ENCODE measurements at regions not wholly inside any gene's neighbourhood (a gene's known extent, or its start where the extent isn't known, plus 50 kb on each side); places are given as distances from the start of the nearest gene placed in this dataset.
"Not testable (repeated sequence)": the region's sequence is repeated elsewhere in the genome, so short reads cannot be mapped to it uniquely, and the experiment has no call there.

DNA sequence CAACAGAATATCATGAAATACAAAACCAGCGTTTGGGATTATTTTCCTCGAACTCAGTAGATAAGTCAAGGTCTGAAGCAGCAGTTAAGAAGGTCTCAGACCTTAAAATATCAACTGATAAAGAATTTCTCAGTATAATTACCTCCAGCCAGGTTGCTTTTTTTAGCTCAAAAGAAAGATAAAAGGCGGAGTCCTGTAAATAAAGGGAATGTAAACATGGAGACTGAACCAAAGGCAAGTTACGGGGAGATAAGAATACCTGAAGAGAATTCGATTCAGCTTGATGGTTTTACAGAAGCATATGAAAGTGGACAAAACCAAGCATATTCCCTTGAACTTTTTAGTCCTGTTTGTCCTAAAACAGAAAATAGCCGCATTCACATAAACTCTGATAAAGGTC, 73.1 kb downstream of the SYT15B start:
- H3K4me3 ChIP-seq (ENCODE audit: low read length); H3K27me3 Mint-ChIP-seq; H3K4me1 Mint-ChIP-seq (ENCODE audit: low read depth); H3K36me3 Mint-ChIP-seq (ENCODE audit: low read depth); ATAC-seq (ENCODE audit: poor library complexity); H3K9me3 ChIP-seq (ENCODE audit: control insufficient read depth in 1 of 2, insufficient read depth in 1 of 2, low read length in 2 of 2); H3K4me3 Mint-ChIP-seq; H3K36me3 ChIP-seq (ENCODE audit: insufficient read depth, low read length); H3K9me3 Mint-ChIP-seq; H3K27ac ChIP-seq (ENCODE audit: low read depth in 1 of 2, low read length in 2 of 2); H3K27me3 ChIP-seq (ENCODE audit: control insufficient read depth in 1 of 2, insufficient read depth in 2 of 2, low read length in 2 of 2); DNase-seq; POLR2A ChIA-PET; CTCF ChIA-PET; intact Hi-C loops (cut with DNase I, micrococcal nuclease); H3K4me1 ChIP-seq (ENCODE audit: insufficient read depth, low read length); H3K27ac Mint-ChIP-seq: not testable (repeated sequence)

DNA sequence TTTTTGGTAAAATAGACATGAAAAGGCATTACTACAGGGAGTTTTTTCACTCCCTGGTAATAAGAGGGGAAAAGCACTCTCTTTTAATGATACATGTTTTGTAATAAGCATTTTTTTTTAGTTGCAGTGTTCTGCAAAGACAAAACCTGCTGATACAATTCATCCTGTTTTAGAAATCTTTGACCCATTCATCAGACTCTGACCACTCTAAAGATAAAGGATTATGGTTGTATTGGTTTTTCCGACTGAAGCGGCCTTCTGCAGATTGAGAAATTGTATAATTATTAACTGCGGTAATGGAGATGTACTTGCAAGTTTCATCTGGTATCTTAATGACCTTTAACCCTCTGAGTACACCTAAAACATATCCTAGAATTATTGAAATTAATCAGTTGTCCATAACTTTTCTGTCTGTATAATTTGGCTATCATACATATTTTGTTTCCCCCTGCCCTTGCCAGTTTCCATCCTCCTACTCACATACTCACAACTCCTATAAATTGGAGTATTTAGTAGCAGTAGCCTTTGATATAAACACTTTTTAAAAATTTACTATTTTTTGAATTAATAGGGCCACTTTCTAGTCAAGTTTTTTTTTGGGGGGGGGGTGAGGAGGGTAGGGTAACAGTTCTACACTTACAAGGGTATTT, 79.4 kb downstream of the SYT15B start:
- H3K4me3 ChIP-seq (ENCODE audit: low read length); H3K27ac ChIP-seq (ENCODE audit: low read depth in 1 of 2, low read length in 2 of 2); POLR2A ChIA-PET; H3K36me3 ChIP-seq (ENCODE audit: insufficient read depth, low read length); DNase-seq; H3K9me3 ChIP-seq (ENCODE audit: control insufficient read depth in 1 of 2, insufficient read depth in 1 of 2, low read length in 2 of 2); H3K4me3 Mint-ChIP-seq; H3K27me3 ChIP-seq (ENCODE audit: control insufficient read depth in 1 of 2, insufficient read depth in 2 of 2, low read length in 2 of 2); H3K4me1 ChIP-seq (ENCODE audit: insufficient read depth, low read length); H3K36me3 Mint-ChIP-seq (ENCODE audit: low read depth); intact Hi-C loops (cut with DNase I, micrococcal nuclease); H3K9me3 Mint-ChIP-seq; H3K27ac Mint-ChIP-seq; H3K27me3 Mint-ChIP-seq; H3K4me1 Mint-ChIP-seq (ENCODE audit: low read depth); CTCF ChIA-PET; ATAC-seq (ENCODE audit: poor library complexity): not testable (repeated sequence)

DNA sequence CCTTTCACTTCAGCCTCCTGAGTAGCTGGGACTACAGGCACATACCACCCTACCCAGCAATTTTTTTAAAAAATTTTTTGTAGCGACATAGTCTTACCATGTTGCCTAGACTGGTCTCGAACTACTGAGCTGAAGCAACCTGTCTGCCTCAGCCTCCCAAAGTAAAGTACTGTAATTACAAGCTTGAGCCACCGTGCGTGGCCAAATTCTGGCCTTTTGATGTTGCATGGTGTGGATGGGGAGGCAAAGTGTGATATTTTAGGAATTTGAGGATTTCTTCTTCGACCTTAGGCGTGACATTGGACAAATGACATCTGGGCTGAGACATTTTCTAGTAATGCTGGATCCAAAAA, 81.8 kb downstream of the SYT15B start:
- DNase-seq; H3K27me3 ChIP-seq (ENCODE audit: control insufficient read depth in 1 of 2, insufficient read depth in 2 of 2, low read length in 2 of 2); H3K4me3 ChIP-seq (ENCODE audit: low read length); H3K4me1 ChIP-seq (ENCODE audit: insufficient read depth, low read length); H3K4me1 Mint-ChIP-seq (ENCODE audit: low read depth); H3K9me3 ChIP-seq (ENCODE audit: control insufficient read depth in 1 of 2, insufficient read depth in 1 of 2, low read length in 2 of 2); H3K27ac ChIP-seq (ENCODE audit: low read depth in 1 of 2, low read length in 2 of 2); intact Hi-C loops (cut with DNase I, micrococcal nuclease); H3K9me3 Mint-ChIP-seq; ATAC-seq (ENCODE audit: poor library complexity); H3K36me3 Mint-ChIP-seq (ENCODE audit: low read depth); H3K4me3 Mint-ChIP-seq; CTCF ChIA-PET; H3K27ac Mint-ChIP-seq; H3K36me3 ChIP-seq (ENCODE audit: insufficient read depth, low read length); H3K27me3 Mint-ChIP-seq; POLR2A ChIA-PET: not testable (repeated sequence)

DNA sequence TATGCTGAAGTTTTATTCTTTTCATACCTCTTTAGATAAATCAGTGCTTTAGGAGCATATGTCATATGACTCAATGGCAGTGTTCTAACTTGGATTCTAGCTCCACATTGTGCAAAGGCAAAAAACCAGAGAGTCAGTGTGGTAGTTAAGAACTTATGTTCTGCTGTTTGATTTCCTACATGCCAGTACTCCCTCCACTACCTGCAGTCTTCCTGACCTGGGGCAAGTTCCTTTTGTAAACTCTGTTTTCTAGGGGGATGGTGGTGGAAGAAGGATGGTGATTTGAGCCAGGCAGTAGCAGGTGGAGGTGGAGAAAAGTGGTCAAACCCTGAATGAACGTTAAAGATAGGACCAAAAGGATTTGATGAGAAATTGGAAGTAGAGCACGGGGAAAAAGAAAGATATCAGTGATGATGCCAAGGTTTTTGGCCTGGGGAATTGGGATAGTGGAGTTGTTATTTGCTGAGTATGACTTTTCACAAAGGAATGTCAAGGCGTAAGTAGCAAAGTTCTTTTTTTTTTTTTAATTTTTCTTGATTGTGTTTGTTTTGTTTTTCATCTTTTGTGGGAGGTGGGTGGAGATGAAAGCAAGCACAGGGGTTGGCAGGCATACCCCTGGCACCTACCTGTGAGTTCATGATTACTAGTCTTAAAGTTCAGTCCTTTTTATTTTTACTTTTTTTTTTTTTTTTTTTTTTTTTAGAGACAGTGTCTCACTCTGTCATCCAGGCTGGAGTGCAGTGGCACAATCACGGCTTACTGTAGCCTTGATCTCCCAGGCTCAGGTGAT, 82.3 kb downstream of the SYT15B start:
- H3K27me3 ChIP-seq (ENCODE audit: control insufficient read depth in 1 of 2, insufficient read depth in 2 of 2, low read length in 2 of 2); DNase-seq; H3K27me3 Mint-ChIP-seq; H3K4me1 Mint-ChIP-seq (ENCODE audit: low read depth); intact Hi-C loops (cut with DNase I, micrococcal nuclease); H3K9me3 Mint-ChIP-seq; H3K4me3 ChIP-seq (ENCODE audit: low read length); H3K36me3 ChIP-seq (ENCODE audit: insufficient read depth, low read length); H3K36me3 Mint-ChIP-seq (ENCODE audit: low read depth); CTCF ChIA-PET; ATAC-seq (ENCODE audit: poor library complexity); POLR2A ChIA-PET; H3K27ac Mint-ChIP-seq; H3K9me3 ChIP-seq (ENCODE audit: control insufficient read depth in 1 of 2, insufficient read depth in 1 of 2, low read length in 2 of 2); H3K4me3 Mint-ChIP-seq; H3K4me1 ChIP-seq (ENCODE audit: insufficient read depth, low read length); H3K27ac ChIP-seq (ENCODE audit: low read depth in 1 of 2, low read length in 2 of 2): not testable (repeated sequence)

DNA sequence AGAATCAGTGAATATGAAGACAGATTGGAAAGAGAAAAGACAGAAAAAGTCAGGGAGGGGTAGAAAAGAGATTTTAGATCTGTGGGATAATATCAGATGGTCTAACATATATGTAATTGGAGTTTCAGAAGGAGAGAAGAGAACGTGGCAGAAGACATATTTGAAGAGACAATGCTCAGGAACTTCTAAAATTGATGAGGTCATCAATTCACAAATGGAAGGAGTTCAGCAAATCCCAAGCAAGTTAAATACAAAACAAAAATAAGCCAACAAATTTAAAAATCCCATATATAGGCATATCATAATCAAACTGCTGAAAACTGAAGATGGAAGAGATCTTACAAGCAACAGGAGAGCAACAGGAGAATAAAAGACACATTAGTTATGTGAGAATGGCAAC, 87.3 kb downstream of the SYT15B start:
- H3K27ac ChIP-seq (ENCODE audit: low read depth in 1 of 2, low read length in 2 of 2); CTCF ChIA-PET; H3K4me1 ChIP-seq (ENCODE audit: insufficient read depth, low read length); H3K27me3 Mint-ChIP-seq; H3K4me3 Mint-ChIP-seq; ATAC-seq (ENCODE audit: poor library complexity); H3K4me3 ChIP-seq (ENCODE audit: low read length); H3K27me3 ChIP-seq (ENCODE audit: control insufficient read depth in 1 of 2, insufficient read depth in 2 of 2, low read length in 2 of 2); H3K27ac Mint-ChIP-seq; H3K9me3 ChIP-seq (ENCODE audit: control insufficient read depth in 1 of 2, insufficient read depth in 1 of 2, low read length in 2 of 2); H3K4me1 Mint-ChIP-seq (ENCODE audit: low read depth); H3K36me3 Mint-ChIP-seq (ENCODE audit: low read depth); POLR2A ChIA-PET; H3K9me3 Mint-ChIP-seq; H3K36me3 ChIP-seq (ENCODE audit: insufficient read depth, low read length); intact Hi-C loops (cut with DNase I, micrococcal nuclease); DNase-seq: not testable (repeated sequence)

DNA sequence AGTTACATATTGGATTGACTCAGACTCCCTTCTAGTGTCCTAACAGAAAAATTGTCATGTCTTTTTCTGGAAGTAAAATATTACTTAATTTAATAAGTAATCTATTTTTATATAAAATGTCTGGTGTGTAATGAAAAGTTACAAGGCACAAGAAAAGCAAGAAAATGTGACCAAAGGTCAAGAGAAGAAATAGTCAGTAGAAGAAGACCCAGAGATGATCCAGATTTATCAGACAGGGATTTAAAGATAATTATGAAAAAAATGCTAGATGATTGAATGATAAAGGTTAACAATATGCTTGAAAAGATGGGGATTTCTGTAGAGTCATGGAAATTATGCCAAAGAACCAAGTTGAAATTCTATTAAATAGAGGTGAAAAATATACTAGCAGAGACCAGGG, 87.8 kb downstream of the SYT15B start:
- POLR2A ChIA-PET; H3K9me3 ChIP-seq (ENCODE audit: control insufficient read depth in 1 of 2, insufficient read depth in 1 of 2, low read length in 2 of 2); H3K4me1 ChIP-seq (ENCODE audit: insufficient read depth, low read length); H3K27ac Mint-ChIP-seq; H3K27ac ChIP-seq (ENCODE audit: low read depth in 1 of 2, low read length in 2 of 2); ATAC-seq (ENCODE audit: poor library complexity); H3K27me3 ChIP-seq (ENCODE audit: control insufficient read depth in 1 of 2, insufficient read depth in 2 of 2, low read length in 2 of 2); intact Hi-C loops (cut with DNase I, micrococcal nuclease); H3K4me3 ChIP-seq (ENCODE audit: low read length); H3K27me3 Mint-ChIP-seq; H3K4me1 Mint-ChIP-seq (ENCODE audit: low read depth); H3K36me3 Mint-ChIP-seq (ENCODE audit: low read depth); DNase-seq; CTCF ChIA-PET; H3K36me3 ChIP-seq (ENCODE audit: insufficient read depth, low read length); H3K9me3 Mint-ChIP-seq; H3K4me3 Mint-ChIP-seq: not testable (repeated sequence)

DNA sequence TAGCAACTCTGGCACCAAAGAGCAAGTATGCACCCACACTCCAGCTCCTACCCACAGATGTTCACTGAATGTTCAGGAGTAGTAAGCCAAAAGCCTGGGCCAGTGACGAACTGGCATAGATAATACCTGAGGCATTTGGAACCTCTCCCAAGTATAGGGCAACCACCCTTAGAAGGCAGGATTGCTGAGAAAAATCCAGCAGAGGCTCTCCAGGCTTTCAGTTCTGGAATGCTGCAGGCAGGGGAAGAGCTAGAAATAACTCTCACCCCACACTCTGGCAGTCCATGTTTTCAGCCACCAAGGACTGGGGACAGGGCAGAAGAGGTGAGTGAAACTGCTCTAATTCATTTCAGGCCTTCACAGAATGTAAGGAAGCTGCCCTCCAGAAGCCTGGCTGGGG, 90.3 kb downstream of the SYT15B start:
- CTCF ChIA-PET; POLR2A ChIA-PET; H3K27me3 Mint-ChIP-seq; H3K4me3 Mint-ChIP-seq; ATAC-seq (ENCODE audit: poor library complexity); H3K9me3 Mint-ChIP-seq; H3K36me3 Mint-ChIP-seq (ENCODE audit: low read depth); H3K27me3 ChIP-seq (ENCODE audit: control insufficient read depth in 1 of 2, insufficient read depth in 2 of 2, low read length in 2 of 2); intact Hi-C loops (cut with DNase I, micrococcal nuclease); H3K4me3 ChIP-seq (ENCODE audit: low read length); H3K36me3 ChIP-seq (ENCODE audit: insufficient read depth, low read length); DNase-seq; H3K4me1 ChIP-seq (ENCODE audit: insufficient read depth, low read length); H3K9me3 ChIP-seq (ENCODE audit: control insufficient read depth in 1 of 2, insufficient read depth in 1 of 2, low read length in 2 of 2); H3K27ac ChIP-seq (ENCODE audit: low read depth in 1 of 2, low read length in 2 of 2); H3K4me1 Mint-ChIP-seq (ENCODE audit: low read depth); H3K27ac Mint-ChIP-seq: not testable (repeated sequence)
